NCI-H146 (cell line): ENCODE measurements at regions not wholly inside any gene's neighbourhood (a gene's known extent, or its start where the extent isn't known, plus 50 kb on each side); places are given as distances from the start of the nearest gene placed in this dataset.
"Not testable (repeated sequence)": the region's sequence is repeated elsewhere in the genome, so short reads cannot be mapped to it uniquely, and the experiment has no call there.

Experiments
- DNase-seq: peaks from one replicate; lab custom pipeline; 2025; lab: John Stamatoyannopoulos, UW

DNA sequence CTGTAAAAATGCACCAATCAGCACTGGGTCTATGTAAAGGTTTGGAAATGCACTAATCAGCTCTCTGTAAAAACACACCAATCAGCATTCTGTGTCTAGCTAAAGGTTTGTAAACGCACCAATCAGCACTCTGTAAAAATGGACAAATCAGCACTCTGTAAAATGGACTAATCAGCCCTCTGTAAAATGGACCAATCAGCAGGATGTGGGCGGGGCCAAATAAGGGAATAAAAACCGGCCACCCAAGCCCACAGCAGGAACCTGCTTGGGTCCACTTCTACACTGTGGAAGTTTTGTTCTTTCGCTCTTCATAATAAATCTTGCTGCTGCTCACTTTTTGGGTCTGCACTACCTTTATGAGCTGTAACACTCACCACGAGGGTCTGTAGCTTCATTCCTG lies 101.0 kb downstream of the SMC2 start:
- not testable (repeated sequence) for DNase-seq

DNA sequence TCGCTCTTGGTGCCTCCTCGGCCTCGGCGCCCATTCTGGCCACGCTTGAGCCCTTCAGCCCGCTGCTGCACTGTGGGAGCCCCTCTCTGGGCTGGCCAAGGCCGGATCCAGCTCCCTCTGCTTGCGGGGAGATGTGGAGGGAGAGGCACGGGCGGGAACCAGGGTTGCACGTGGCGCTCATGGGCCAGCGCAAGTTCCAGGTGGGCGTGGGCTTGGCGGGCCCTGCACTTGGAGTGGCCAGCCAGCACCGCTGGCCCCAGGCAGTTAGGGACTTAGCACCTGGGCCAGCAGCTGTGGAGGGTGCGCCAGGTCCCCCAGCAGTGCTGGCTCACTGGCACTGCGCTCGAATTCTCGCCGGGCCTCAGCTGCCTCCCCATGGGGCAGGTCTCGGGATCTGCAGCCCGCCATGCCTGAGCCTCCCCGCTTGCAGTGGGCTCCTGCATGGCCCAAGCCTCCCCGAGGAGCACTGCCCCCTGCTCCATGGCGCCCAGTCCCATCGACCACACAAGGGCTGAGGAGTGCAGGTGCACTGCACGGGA lies 106.4 kb downstream of the SMC2 start:
- DNase-seq = no peak

GRCh38 chr9:104206766-104207165 lies 112.7 kb downstream of the SMC2 start:
- DNase-seq = no peak

DNA sequence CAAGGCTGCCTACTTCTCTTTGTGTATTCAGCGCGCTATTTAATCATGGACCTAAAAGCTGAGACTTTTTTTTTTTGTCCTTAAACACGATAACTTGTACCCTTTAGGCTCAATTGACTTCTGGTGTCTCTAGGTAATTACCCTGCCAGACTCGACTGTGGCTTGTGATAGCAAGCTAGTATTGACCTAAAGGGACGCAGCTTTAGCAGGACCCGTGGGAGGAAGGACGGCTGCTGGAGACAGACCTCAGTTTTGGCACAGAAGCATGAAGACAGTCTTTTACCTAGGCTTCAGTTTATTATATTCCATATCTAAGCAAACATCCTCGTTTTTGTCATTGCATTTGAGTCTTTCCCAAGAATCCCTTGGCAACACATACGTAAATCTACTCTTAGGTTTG lies 115.3 kb downstream of the SMC2 start:
- no peak for DNase-seq

- no peak for DNase-seq
These were observed 133.0 kb downstream of the SMC2 start for GRCh38 chr9:104227108-104227507.

DNA sequence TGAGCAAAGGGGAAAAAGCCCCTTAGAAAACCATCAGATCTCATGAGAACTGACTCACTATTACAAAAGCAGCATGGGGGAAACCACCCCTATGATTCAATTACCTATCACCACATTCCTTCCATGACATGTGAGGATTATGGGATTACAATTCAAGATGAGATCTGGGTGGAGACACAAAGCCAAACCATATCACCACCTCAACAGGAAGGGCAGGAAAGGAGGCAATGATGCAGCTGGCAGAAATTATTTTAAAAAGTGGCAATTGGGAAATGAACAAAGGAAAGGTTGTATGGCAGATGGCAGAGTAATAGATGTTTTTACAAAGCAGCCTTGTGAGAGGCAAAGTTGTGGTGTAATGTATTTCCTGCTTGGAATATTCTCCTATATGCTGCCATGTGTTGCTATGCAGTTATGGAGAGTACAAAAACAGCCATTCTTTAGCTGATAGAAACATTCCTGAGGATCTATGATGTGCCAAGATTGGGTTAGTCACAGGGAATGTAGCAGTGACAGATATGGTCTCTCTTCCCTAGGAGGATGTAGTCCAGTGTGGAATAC lies 138.8 kb downstream of the SMC2 start:
- DNase-seq = no peak

GRCh38 chr9:104233366-104233765 lies 139.3 kb downstream of the SMC2 start:
- DNase-seq = no peak

DNA sequence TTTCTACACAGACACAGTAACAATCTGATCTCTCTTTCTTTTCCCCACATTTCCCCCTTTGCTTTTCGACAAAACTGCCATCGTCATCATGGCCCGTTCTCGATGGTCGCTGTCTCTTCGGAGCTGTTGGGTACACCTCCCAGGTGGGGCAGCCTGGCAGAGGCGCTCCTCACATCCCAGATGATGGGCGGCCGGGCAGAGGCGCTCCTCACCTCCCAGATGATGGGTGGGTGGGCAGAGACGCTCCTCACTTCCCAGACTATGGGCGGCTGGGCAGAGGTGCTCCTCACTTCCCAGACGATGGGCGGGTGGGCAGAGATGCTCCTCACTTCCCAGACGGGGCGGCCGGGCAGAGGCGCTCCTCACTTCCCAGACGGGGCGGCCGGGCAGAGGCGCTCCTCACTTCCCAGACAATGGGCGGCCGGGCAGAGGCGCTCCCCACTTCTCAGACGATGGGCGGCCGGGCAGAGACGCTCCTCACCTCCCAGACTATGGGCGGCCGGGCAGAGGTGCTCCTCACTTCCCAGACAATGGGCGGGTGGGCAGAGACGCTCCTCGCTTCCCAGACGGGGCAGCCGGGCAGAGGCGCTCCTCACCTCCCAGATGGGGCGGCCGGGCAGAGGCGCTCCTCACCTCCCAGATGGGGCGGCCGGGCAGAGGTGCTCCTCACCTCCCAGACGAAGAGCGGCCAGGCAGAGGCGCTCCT lies 140.7 kb downstream of the SMC2 start:
- DNase-seq = not testable (repeated sequence)

- DNase-seq = not testable (repeated sequence)
These were observed 141.4 kb downstream of the SMC2 start for GRCh38 chr9:104235347-104236120.

- DNase-seq = no peak
These were observed 144.6 kb downstream of the SMC2 start for GRCh38 chr9:104238668-104239067.

DNA sequence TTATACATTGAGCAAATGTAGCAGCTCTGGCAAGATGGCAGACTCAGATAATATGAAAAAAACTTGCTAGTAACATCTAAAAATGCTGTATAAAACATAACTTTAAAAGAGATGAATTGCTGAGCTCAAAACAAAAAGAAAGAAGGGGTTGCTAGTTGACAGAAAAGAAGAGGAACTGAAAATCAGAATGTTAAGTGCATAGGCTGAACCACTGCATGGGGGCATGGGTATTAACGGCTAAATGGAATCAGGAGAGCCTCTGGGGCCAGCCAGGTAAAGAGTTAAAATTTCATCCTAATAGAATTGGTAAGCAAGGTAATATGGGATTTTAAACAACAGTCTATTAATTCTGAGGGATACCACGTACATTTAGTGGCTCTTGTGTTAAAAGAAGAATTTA lies 146.8 kb downstream of the SMC2 start:
- DNase-seq = no peak

- no peak for DNase-seq
These were observed 151.8 kb downstream of the SMC2 start for GRCh38 chr9:104245925-104246324.

GRCh38 chr9:104247899-104248460 lies 153.9 kb downstream of the SMC2 start:
- DNase-seq = no peak

DNA sequence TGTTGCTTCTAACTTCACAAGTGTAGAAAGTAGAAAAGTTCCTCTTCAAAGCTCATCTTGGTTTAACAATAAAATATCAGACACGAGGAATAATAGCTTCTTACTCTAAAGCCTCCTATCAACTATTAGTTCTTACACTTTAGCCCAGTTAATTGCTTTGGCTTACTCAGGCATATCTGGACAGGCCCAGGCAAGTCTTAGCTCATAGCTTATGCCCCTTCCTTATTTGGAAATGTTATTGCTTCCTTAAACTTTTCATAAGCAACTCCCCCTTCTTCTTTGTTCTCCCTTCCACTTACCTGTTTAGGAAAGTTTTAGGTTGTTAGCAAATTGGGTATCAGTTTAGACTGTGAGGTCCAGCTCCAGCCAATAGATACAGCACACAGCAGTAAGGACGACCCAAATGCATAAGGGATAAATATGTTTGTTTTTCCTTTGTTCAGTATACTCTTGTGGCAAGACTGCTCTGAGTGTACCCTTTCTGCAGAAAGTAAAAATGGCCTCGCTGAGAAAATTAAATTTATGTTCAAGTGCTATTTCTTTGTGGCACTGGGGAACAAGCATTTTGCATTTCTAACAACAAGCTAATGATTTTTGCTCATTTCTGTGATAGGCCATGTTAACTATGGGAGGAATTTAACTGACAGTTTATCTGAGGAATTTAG lies 162.1 kb downstream of the SMC2 start:
- DNase-seq = no peak

- no peak for DNase-seq
These were observed 162.6 kb downstream of the SMC2 start for GRCh38 chr9:104256696-104257062.

- DNase-seq = no peak
These were observed 164.3 kb downstream of the SMC2 start for GRCh38 chr9:104258296-104259011.

DNA sequence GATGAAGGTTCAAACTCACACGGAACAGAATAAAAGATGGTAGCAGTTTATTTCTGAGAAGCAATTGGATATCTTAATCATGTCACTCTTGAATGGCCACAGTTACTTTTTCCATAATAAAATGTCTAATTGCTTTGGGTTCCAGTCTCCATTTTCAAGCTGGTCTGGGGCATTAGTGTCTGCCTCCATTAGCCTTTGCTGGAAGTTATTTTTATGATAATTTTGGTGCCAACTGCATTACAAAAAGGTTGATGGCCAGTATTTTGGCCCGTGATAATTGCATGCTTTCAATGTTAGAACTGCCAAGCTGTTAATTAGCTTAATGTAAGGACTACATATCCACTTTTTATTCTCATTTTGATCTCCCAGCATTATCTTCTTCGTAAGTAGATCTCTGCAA lies 165.9 kb downstream of the SMC2 start:
- no peak for DNase-seq

- no peak for DNase-seq
These were observed 169.8 kb downstream of the SMC2 start for GRCh38 chr9:104263942-104264341.

GRCh38 chr9:104264431-104264830 lies 170.3 kb downstream of the SMC2 start:
- DNase-seq = no peak

- no peak for DNase-seq
These were observed 175.3 kb downstream of the SMC2 start for GRCh38 chr9:104269374-104269773.
